ENCODE measurements at regions not wholly inside any gene's neighbourhood (a gene's known extent, or its start where the extent isn't known, plus 50 kb on each side); places are given as distances from the start of the nearest gene placed in this dataset.

- no peak for TF ChIP-seq CTCF (IDR thresholded peaks at IDR 0.05; ENCODE audit: low read depth, low read length, missing control alignments)
- H3K4me3 ChIP-seq (ENCODE audit: low read depth, low read length) = no peak overlapping the region; the same call in 1 of the 2 replicates
- peak; percentile 39 for DNase-seq (ENCODE audit: low read depth)
Observed at GRCh38 chr3:62954580-62954979, 79.4 kb upstream of the CADPS start.

- no peak for DNase-seq (ENCODE audit: low read depth)
- H3K4me3 ChIP-seq (ENCODE audit: low read depth, low read length) = no peak overlapping the region; the same call in 1 of the 2 replicates
Observed at GRCh38 chr3:62955126-62955525, 79.9 kb upstream of the CADPS start.

GRCh38 chr3:62956411-62956810, 81.2 kb upstream of the CADPS start:
- no peak for TF ChIP-seq CTCF (IDR thresholded peaks at IDR 0.05; ENCODE audit: low read depth, low read length, missing control alignments)
- no peak overlapping the region for H3K4me3 ChIP-seq (ENCODE audit: low read depth, low read length)
- DNase-seq (ENCODE audit: low read depth) = no peak

More at GRCh38 chr3:62955126-62955525, 79.9 kb upstream of the CADPS start:
- no peak for TF ChIP-seq CTCF (IDR thresholded peaks at IDR 0.05; ENCODE audit: low read depth, low read length, missing control alignments)

- no peak for TF ChIP-seq CTCF (IDR thresholded peaks at IDR 0.05; ENCODE audit: low read depth, low read length, missing control alignments)
- no peak for DNase-seq (ENCODE audit: low read depth)
- H3K4me3 ChIP-seq (ENCODE audit: low read depth, low read length) = no peak overlapping the region
Observed at GRCh38 chr3:62961874-62962556, 86.8 kb upstream of the CADPS start.

- DNase-seq (ENCODE audit: low read depth) = no peak
- no peak overlapping the region for H3K4me3 ChIP-seq (ENCODE audit: low read depth, low read length)
- no peak for TF ChIP-seq CTCF (IDR thresholded peaks at IDR 0.05; ENCODE audit: low read depth, low read length, missing control alignments)
Observed at GRCh38 chr3:62962714-62963113, 87.5 kb upstream of the CADPS start.

GRCh38 chr3:62965311-62965710, 90.1 kb upstream of the CADPS start:
- no peak for TF ChIP-seq CTCF (IDR thresholded peaks at IDR 0.05; ENCODE audit: low read depth, low read length, missing control alignments)
- no peak overlapping the region for H3K4me3 ChIP-seq (ENCODE audit: low read depth, low read length)
- DNase-seq (ENCODE audit: low read depth) = no peak

- no peak overlapping the region for H3K4me3 ChIP-seq (ENCODE audit: low read depth, low read length)
- TF ChIP-seq CTCF (IDR thresholded peaks at IDR 0.05; ENCODE audit: low read depth, low read length, missing control alignments) = no peak
- no peak for DNase-seq (ENCODE audit: low read depth)
Observed at GRCh38 chr3:62968128-62968527, 92.9 kb upstream of the CADPS start.
